GM12872 (cell line): ENCODE measurements at regions not wholly inside any gene's neighbourhood (a gene's known extent, or its start where the extent isn't known, plus 50 kb on each side); places are given as distances from the start of the nearest gene placed in this dataset.

Experiments used
- CTCF ChIP-seq: IDR thresholded peaks from 3 replicates; pipeline ENCODE4 v1.5.1; 2011; ENCODE audit warnings: low read depth, mild to moderate bottlenecking, low read length, moderate library complexity; ENCODE audit not compliant: insufficient read depth

- TF ChIP-seq CTCF, result no peak
Observed at GRCh38 chrX:101729986-101730385, 70.3 kb upstream of the ARMCX2 start.
